KBM-7 (cell line): ENCODE measurements at regions not wholly inside any gene's neighbourhood (a gene's known extent, or its start where the extent isn't known, plus 50 kb on each side); places are given as distances from the start of the nearest gene placed in this dataset.

ENCODE experiments used
- DNase-seq: peaks from one replicate; pipeline ENCODE4 v3.0.0-alpha.2; 2015
- in situ Hi-C: fragments of 300-500 bp; cut with MboI; formaldehyde crosslinking; loops from 2 replicates; pipeline ENCODE4 v1.14.3; 2020; ENCODE audit warnings: low sequenced_read_pairs, low pct_unique_long_range_greater_than_20kb, mixed read lengths

DNA sequence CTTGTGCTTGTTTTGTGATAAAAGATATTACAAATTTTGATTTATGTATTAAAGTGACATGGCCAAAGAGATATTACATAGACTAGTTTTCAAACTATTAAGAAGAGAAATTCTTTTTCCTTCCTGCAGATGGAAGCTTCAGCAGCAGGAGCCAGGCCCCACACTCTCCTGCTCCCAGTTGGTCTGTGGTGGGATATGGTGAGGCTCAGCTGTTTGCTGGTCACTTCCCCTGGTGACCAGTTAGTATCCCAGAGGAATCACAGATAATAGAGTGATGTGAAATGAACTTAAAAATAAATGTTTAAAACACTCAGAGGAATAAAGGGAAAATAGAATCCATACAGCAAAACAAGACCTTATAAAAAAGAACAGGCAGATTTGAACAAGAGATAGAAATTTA, 154.7 kb downstream of the KTN1 start:
- in situ Hi-C loops, result no loop called here
- DNase-seq, result no peak

DNA sequence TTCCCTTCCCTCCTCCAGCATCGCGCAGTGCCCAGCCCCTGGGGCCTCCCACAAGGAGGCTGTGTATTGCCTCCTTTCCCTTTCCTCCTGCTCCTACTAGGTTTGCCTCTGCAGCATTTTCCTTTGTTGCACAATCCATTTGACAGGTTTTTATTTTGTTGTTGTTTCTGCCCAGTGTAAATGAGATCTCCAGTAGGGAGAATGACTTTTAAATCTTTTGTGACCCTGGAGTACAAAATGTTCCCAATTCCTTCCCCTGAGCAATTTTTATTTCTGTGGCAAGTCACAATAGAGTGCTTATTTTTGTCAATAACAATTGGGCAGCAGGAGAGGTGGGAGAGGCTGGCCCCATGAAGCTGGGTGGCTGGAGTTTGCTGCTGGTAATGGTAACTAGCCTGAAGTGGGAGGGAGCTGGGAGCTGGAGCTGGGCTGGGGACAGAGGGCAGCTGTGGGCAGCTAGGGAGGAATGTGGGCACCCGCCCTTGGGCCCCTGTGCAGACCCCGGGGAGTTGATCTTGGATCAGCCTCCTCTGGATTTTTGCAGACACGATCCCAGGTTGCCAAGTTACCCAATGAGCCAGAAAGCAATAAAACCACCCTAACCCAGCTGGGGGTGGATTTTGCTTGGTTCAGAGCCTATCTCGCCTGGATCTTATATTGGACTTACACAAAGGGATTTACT, 160.1 kb downstream of the KTN1 start:
- no peak for DNase-seq
- in situ Hi-C loops, result no loop called here

DNA sequence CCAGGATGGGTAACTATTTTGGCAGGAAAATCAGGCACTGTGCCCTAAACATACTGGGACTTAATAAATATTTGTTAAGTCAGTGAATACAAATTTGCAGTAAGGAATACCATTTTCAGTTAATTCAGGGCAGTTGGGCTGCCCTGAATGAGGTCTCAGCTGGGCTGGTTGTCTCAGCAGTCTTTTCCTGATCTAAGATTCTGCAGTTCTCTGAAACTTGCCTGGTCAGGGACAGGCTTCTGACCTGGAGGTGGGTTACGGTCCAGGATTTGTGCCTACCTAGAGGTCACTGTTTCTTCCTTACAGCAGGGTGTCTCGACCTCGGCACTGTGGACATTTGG, 160.6 kb downstream of the KTN1 start:
- in situ Hi-C loops, result no loop called here

DNA sequence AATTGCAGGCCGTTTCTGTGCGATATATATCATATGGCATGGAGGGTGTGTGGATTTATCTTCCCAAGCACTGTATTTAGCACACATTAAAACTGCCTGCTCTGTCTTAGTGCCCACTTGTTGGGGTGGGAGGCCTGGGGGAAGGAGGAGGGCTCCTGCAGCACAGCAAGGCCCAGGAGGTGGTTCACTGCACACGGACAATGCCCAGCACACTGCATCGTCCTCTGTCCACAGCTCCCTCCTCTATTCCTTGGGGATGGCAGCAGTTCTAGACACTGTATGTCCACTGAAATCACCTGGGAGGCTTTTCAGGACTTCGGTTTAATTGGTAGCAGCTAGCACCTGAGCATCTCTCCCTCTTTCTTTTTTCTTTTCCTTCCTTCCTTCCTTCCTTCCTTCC, 161.2 kb downstream of the KTN1 start:
- no peak for DNase-seq
- in situ Hi-C loops, result no loop called here

More for the DNA sequence above, 160.6 kb downstream of the KTN1 start:
- no peak for DNase-seq

DNA sequence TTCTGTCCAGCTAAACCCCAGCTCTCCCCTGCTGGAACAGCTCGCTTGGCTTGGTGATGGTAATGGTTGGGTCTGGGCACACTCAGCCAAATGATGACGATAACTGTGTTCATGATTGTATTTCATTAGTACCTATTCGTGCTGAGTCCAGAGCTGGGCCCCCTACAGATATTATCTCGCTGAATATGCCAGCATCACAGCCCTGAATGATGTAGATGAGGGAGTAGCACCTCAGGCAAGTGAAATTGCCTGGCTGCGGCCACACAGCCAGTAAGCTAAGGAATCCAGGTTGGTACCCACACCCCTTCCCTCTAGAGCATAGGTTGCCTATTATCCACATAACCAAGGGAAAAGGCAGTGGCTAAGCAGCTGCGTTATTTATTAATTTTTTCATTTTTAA, 163.5 kb downstream of the KTN1 start:
- in situ Hi-C loops, result no loop called here
- no peak for DNase-seq

DNA sequence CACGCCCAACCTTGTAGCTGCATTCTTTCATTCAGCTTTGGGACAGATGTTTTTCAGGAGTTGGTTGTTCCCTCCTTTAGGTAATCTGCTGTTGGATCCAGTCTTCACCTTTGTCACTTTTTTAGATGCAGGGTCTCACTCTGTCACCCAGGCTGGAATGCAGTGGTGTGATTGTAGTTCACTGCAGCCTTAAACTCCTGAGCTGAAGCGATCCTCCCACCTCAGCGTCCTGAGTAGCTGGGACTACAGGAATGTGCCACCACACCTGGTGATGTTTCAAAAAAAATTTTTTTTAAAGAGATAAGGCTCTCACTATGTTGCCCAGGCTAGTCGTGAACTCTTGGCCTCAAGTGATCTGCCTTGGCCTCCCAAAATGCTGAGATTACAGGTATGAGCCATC, 164.3 kb downstream of the KTN1 start:
- no peak for DNase-seq
- in situ Hi-C loops, result no loop called here

DNA sequence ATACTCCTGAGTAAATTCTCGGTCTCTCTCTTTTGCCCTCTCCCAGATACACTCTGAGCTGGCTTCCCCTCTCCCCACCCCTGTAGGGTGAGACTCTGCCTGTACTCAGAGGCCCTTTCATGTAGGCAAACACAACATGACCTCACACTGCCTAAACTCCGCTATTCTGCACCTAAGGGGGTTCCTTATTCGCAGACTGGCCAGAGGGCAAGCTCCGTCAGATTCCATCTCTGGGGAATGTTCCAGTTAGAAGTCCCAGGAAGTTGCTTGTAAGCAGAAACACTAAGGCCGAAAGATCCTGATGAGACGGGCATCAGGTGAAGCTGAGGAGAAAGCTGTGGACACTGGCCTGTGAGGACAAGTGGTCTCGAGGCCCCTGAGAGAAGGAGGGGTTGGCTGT, 165.9 kb downstream of the KTN1 start:
- DNase-seq, result no peak
- in situ Hi-C loops, result no loop called here

DNA sequence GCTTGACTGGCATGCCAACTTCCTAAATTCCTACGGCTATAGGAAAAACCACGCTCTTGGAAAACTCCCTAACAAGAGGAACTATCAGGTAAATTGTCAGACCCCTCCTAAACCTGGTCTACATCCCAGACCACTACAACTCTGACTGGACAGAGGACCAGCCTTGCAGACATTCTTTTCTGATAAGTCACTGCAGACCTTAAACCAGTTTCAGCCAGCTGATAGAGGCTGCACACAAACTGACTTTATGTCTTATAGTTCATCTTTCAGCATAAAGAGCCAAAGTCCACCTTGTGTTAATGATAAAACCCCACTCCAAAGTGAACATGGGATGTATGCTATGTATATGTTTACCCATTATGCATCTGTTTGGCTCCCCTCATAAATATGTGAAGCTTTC, 166.6 kb downstream of the KTN1 start:
- in situ Hi-C loops, result no loop called here
- DNase-seq, result no peak

DNA sequence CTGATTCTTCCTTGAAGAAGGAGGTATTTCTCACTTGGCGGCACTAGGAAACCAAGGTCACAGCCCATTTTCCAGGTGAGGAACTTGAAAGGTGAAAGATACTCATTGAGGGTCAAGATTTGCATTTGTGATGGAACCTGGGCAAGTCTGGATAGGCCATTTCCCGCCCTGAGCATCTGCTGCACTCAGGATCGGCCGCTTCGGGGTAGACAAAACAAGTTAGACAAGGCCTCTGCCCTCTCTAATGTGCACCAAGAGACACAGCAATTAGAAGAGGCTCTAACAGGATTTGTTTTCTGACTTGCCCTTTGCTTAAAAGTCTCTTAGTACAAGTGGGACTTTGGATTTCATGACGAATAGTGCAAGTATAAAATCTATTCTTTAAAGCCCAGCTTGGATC, 167.2 kb downstream of the KTN1 start:
- DNase-seq, result no peak
- in situ Hi-C loops, result no loop called here

DNA sequence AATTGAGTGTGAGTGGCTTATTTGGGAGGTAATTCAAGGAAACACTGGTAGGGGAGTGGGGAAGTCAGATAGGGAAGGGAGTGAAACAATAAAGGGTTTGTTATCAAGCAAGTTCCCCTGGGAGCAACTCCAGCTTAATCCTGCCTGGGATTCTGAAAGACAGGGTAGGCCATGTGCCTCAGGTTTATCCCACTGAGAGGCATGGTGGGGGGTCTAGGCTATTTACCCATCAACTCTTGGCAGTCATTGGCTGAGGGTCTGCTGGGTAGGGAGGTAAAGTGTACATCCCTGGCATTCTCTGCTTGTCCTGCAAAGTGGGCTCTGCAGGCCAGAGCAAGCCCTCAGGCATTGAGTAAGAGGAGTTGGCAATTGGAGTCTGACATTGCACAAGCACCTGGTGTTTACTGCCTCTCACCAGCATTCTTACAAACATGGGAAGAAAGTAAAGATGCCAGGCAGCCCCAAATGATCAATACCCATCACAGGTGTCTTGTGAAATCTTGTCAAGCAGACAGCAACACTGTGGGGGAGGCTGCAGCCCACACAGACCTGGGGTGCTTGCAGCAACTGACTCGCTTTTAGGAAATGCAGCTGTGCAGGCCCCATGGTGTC, 169.3 kb downstream of the KTN1 start:
- DNase-seq, result no peak
- in situ Hi-C loops, result no loop called here

DNA sequence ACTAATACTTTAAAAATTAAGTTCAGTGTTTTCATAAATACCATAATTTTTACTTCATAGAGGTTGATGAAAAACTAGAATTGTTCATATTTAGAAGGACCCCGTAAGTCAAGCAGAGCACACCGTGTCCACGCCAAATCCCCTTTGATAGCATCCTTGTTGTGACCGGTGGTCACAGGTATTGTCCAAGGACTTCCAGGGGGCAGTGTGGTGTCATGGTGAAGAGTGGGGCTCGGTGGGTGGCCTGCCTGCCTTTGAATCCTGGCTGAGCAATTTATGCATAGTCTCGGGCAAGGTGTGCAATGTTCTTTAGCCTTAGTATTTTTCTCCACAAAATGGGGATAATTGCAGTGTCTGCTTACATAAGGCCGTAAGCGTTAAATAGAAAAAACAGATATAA, 169.9 kb downstream of the KTN1 start:
- no peak for DNase-seq
- in situ Hi-C loops, result no loop called here

DNA sequence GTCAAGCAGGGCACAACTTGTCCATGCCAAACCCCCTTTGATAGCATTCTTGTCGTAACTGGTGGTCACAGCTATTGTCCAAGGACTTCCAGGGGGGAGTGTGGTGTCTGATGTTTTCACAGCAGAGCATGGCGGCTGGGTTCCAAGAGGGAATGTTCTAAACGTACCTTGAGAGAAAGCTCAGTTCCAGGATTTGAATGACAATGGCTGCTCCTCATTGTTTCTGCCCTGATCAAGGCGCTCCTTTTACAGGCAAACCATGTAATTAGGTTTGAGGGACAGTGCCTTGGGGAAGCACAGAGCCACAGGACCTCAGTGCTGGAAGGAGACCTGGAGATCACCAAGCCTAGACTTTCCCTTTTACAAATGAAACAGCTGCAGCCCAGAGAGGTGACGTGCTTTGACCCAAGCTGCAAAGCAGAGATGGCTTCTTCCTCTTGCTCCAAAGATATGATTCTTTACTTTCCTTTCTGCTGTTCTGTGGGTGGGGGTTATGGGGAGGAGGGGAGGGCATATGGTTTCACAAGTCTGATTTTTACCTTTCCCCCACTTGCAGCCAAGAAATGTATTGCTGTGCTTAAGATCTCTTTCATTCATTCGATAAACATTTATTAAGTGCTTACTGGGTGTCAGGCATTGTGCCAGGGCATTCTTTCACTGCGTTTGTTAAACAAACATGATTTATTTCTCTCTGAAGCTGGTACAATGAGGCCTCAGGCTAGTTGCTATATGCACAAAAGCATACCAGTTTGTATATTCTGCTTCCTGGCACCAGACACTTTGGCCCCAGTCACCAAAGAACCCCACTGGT, 172.8 kb downstream of the KTN1 start:
- no peak for DNase-seq
- in situ Hi-C loops, result no loop called here

DNA sequence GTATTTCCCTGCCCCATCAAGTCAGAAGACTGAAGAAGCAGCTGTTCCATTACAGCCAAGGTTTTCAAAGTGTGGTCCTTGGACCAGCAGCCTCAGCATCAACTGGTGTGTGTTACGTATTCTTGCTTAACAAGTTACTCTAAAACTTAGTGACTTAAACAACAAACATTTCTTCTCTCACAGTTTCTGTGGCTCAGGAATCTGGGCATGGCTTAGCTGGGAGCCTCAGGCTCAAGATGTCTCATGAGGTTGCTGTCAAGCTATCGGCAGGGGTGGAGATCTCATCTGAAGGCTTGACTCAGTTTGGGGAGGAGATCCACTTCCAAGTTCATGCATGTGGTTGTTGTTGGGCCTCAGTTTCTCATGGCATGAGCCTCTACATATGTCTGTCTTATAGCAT, 174.5 kb downstream of the KTN1 start:
- no peak for DNase-seq
- in situ Hi-C loops, result no loop called here

DNA sequence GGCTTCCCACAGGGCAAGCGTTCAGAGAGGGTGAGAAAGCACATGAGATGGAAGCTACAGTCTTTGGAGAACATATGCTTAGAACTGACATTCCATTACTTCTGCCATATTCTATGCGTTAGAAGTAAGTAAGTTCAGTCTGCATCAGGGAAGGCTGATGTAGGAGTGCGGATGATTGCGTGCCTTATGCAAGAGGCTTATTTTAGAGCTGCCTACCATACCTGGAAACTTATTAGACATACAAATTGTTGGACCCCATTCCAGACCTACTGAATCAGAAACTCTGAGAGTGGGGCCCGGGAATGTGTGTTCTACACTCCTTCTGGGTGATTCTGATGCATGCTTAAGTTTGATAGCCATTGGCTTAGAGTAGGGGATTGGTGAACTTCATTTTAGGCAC, 174.9 kb downstream of the KTN1 start:
- DNase-seq, result no peak
- in situ Hi-C loops, result no loop called here

DNA sequence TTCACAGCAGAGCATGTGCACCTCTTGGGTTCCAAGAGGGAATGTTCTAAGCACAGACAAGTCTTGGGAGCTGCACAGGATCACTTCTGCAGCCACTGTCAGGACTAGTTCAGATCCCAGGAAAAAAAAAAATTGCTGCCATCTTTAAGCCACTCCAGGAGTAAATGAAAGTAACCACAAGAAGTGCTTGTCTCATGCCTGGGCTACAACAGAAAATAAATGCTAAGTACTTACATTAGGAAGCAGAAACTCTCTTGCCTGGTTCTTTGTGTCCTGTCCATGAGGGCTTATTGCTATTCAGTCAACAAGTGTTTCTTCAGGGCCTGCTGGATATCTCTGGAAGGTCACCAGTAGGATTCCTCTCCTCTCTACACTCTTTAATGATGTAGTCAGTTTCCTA, 176.1 kb downstream of the KTN1 start:
- no peak for DNase-seq
- in situ Hi-C loops, result no loop called here

DNA sequence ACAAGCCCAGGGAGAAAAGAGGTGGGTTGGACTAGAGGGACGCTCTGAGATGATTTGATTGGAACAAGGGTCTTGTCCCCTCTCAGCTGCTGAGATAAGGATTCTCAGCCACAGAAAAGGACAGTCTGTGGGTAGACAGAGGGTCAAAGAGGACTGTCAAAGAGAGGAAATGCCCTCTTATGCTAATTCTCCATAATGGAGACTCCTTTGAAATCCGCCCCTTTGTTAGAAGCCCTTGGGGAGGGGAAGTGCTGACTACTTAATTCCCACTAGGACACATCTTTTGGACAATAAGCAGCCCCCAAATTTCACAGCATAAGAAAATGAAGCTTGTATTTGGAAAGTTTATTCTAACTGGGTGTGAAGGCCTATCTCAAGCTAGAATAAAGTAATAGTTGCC, 176.6 kb downstream of the KTN1 start:
- no peak for DNase-seq
- in situ Hi-C loops, result no loop called here

DNA sequence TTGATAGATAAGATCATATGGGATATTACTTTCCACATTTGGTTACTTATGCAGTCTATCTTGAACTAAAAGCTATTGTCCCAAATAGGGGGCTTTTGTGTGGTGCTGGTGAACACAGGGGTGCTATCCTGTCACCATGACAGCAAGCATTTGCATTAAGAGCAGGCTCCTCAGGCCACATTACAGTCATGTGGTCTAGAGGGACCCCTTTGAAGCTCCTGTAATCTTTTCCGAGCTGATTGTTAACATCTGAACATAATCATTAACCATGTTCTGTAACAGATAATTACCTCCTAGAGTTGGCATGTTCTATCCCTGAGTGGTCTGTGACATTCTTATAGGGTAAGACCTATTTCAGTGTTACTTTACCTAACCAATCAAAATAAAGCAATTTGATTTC, 178.8 kb downstream of the KTN1 start:
- in situ Hi-C loops, result no loop called here
- DNase-seq, result no peak

DNA sequence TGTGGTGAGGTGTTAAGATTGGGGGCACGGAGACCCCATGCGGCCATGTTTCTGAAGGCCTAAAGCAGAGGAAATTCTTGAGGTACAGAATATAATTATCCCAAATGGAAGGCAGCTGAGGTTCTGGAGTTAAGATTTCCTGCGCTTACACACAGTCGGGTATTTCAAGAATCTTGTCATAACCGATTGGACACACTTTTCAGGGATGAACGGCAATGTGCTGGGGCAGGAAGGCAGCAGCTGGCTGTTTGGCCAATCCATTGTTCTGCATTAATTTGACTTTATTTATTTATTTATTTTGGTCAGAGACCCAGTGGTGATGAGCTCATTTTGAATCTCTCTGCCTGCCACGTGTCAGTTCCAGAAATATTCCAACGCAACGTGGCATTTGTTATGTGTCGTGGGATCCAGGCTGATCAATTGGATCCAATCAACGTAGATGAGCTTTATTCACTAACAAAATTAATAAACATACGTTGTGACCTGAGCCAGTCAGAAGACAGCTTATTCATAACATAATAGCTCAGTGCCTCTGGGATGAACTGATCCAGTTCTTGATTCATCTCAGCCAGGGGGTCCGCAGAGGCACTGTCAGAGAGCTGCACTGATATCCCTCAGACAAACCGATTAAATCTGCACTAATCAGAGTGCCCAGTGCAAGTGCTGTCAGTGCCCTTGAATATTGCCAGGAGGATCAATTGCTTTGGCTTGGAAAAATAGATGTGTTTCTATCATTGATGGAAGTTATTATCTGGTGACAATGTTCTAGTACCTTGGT, 181.0 kb downstream of the KTN1 start:
- DNase-seq, result no peak
- in situ Hi-C loops, result no loop called here

DNA sequence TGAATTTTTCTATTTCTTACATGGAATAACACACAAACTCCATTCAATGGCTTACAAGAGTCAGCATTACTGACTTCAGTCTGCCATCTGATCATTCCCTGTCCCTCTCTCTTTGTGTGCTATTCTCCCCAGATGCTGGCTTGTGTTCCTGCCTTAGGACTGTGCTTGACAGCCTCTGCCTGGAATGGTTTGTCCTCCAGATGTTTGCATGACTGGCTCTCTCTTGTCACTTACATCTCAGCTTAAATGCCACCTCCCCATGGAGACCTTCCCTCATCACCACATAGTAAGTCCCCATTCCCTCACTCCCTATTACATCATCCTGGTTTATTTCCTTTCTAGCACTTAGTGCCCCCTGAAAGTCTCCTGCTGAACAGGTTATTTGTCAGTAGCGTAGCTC, 181.6 kb downstream of the KTN1 start:
- no peak for DNase-seq
- in situ Hi-C loops, result no loop called here
